Neural cell (in vitro differentiated cells): ENCODE measurements at regions not wholly inside any gene's neighbourhood (a gene's known extent, or its start where the extent isn't known, plus 50 kb on each side); places are given as distances from the start of the nearest gene placed in this dataset.

Experiments
- H2AFZ ChIP-seq: fragments of 200-600, 300-800 bp; sonication (generic), shearing (Covaris generic); 2 replicates; pipeline ENCODE4 v1.6.0; 2014; ENCODE audit warnings: low read depth, mild to moderate bottlenecking, antibody characterized with exemption, low read length, moderate library complexity
- H3F3A ChIP-seq: fragments of 200-600 bp; shearing (Covaris generic); 2 replicates; pipeline ENCODE4 v1.6.1; 2016; ENCODE audit warnings: mild to moderate bottlenecking, moderate library complexity, mixed read lengths, antibody characterized with exemption, low read length; ENCODE audit not compliant: insufficient read depth, poor library complexity, severe bottlenecking
- H3K27ac ChIP-seq: fragments of 200-600, 300-800 bp; sonication (generic), shearing (Covaris generic); 2 replicates; pipeline ENCODE4 v1.5.1; 2014; ENCODE audit warnings: mild to moderate bottlenecking, low read length, moderate library complexity
- H3K27me3 ChIP-seq: fragments of 300-800, 200-600 bp; sonication (generic), shearing (Covaris generic); 2 replicates; pipeline ENCODE4 v1.6.0; 2014; ENCODE audit warnings: mild to moderate bottlenecking, low read depth, low read length, moderate library complexity; ENCODE audit not compliant: insufficient read depth
- H3K36me3 ChIP-seq: fragments of 300-800, 200-600 bp; sonication (generic), shearing (Covaris generic); 2 replicates; pipeline ENCODE4 v1.5.1; 2014; ENCODE audit warnings: mild to moderate bottlenecking, antibody characterized with exemption, low read length, moderate library complexity; ENCODE audit not compliant: insufficient read depth
- H3K4me2 ChIP-seq: fragments of 300-800, 200-600 bp; sonication (generic), shearing (Covaris generic); 2 replicates; pipeline ENCODE4 v1.6.0; 2014; ENCODE audit warnings: mild to moderate bottlenecking, low read length
- H3K4me3 ChIP-seq: fragments of 300-800, 200-600 bp; sonication (generic), shearing (Covaris generic); 2 replicates; pipeline ENCODE4 v1.5.1; 2014; ENCODE audit warnings: mild to moderate bottlenecking, low read length, moderate library complexity
- H3K79me2 ChIP-seq: fragments of 200-600 bp; shearing (Covaris generic); replicated peaks from 2 replicates; pipeline ENCODE4 v1.6.0; 2014; ENCODE audit warnings: mild to moderate bottlenecking, low read length, moderate library complexity; ENCODE audit not compliant: insufficient read depth
- H3K9ac ChIP-seq: fragments of 300-800, 200-600 bp; sonication (generic), shearing (Covaris generic); 2 replicates; pipeline ENCODE4 v1.6.1; 2016; ENCODE audit warnings: mild to moderate bottlenecking, low read length, mixed read lengths
- H3K9me2 ChIP-seq: fragments of 200-600 bp; shearing (Covaris generic); 2 replicates; pipeline ENCODE4 v1.6.1; 2016; ENCODE audit warnings: mild to moderate bottlenecking, low read length, mixed read lengths; ENCODE audit not compliant: insufficient read depth
- H3K9me3 ChIP-seq: fragments of 200-600, 300-800 bp; sonication (generic), shearing (Covaris generic); 2 replicates; pipeline ENCODE4 v1.6.1; 2016; ENCODE audit warnings: mild to moderate bottlenecking, mixed run types, low read length, moderate library complexity, mixed read lengths
- H4K20me1 ChIP-seq: fragments of 200-600 bp; shearing (Covaris generic); 2 replicates; pipeline ENCODE4 v1.6.1; 2016; ENCODE audit warnings: mild to moderate bottlenecking, mixed run types; ENCODE audit not compliant: insufficient read depth
- EP300 ChIP-seq: fragments of 450-650 bp; conservative IDR thresholded peaks from 2 replicates; pipeline ENCODE4 v1.6.1; 2014; ENCODE audit warnings: antibody characterized with exemption, mild to moderate bottlenecking, moderate library complexity; ENCODE audit not compliant: poor library complexity, severe bottlenecking
- EZH2 ChIP-seq: fragments of 200-600, 300-800 bp; shearing (Covaris generic), sonication (generic); IDR thresholded peaks from 2 replicates; pipeline ENCODE4 v1.6.1; 2014; ENCODE audit warnings: antibody characterized with exemption, low read length, borderline replicate concordance, mild to moderate bottlenecking; ENCODE audit not compliant: insufficient read depth, poor library complexity, severe bottlenecking
- MXI1 ChIP-seq: fragments of 450-650 bp; conservative IDR thresholded peaks from 2 replicates; pipeline ENCODE4 v1.6.1; 2014; ENCODE audit warnings: antibody characterized with exemption, mild to moderate bottlenecking; ENCODE audit not compliant: poor library complexity, severe bottlenecking
- POLR2AphosphoS5 ChIP-seq: IDR thresholded peaks from 2 replicates; pipeline ENCODE4 v1.6.1; 2012
- RAD21 ChIP-seq: fragments of 450-650 bp; conservative IDR thresholded peaks from 2 replicates; pipeline ENCODE4 v1.6.1; 2014; ENCODE audit warnings: antibody characterized with exemption, mild to moderate bottlenecking, moderate library complexity
- SMC3 ChIP-seq: fragments of 450-650 bp; conservative IDR thresholded peaks from 2 replicates; pipeline ENCODE4 v1.6.1; 2014; ENCODE audit warnings: antibody characterized with exemption, mild to moderate bottlenecking, moderate library complexity; ENCODE audit not compliant: poor library complexity
- TAF1 ChIP-seq: IDR thresholded peaks from 2 replicates; pipeline ENCODE4 v1.6.1; 2012; ENCODE audit warnings: low read depth
- TF ChIP-seq, protein P1 (sequence below): IDR thresholded peaks from 2 replicates; pipeline ENCODE4 v1.6.1; 2012; ENCODE audit warnings: borderline replicate concordance

DNA sequence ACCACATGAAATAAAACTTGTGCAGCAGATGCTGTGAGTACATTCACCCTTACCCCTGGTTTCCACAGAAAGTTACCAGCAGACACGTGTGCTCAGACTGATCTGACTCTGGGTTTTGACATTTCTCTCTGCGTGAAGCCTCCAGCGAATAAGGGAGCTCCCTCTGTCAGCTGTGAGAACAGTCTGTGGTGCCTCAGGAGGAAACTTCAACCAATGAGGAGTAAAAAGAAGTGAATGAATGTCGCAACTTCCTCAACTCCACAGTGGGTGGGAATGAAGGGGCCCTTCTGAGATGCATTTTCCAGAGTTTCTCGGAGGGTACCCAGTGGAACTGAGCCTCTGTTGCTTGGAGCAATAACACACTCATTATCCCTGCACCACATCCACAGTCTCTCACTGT lies 743.4 kb downstream of the TNS3 start:
- no peaks in the 10 kb centered on the region for H3F3A ChIP-seq
- TF ChIP-seq EZH2 (no peak), RAD21 (no peak), MXI1 (no peak)
- TF ChIP-seq, protein P1, sequence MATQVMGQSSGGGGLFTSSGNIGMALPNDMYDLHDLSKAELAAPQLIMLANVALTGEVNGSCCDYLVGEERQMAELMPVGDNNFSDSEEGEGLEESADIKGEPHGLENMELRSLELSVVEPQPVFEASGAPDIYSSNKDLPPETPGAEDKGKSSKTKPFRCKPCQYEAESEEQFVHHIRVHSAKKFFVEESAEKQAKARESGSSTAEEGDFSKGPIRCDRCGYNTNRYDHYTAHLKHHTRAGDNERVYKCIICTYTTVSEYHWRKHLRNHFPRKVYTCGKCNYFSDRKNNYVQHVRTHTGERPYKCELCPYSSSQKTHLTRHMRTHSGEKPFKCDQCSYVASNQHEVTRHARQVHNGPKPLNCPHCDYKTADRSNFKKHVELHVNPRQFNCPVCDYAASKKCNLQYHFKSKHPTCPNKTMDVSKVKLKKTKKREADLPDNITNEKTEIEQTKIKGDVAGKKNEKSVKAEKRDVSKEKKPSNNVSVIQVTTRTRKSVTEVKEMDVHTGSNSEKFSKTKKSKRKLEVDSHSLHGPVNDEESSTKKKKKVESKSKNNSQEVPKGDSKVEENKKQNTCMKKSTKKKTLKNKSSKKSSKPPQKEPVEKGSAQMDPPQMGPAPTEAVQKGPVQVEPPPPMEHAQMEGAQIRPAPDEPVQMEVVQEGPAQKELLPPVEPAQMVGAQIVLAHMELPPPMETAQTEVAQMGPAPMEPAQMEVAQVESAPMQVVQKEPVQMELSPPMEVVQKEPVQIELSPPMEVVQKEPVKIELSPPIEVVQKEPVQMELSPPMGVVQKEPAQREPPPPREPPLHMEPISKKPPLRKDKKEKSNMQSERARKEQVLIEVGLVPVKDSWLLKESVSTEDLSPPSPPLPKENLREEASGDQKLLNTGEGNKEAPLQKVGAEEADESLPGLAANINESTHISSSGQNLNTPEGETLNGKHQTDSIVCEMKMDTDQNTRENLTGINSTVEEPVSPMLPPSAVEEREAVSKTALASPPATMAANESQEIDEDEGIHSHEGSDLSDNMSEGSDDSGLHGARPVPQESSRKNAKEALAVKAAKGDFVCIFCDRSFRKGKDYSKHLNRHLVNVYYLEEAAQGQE: no peak
- H3K27ac ChIP-seq: no peak overlapping the region
- H3K9me2 ChIP-seq: no peaks in the 10 kb centered on the region
- H3K36me3 ChIP-seq: no peaks in the 10 kb centered on the region
- no peak overlapping the region for H3K9ac ChIP-seq
- no peaks in the 10 kb centered on the region for H3K9me3 ChIP-seq
- no peak overlapping the region for H2AFZ ChIP-seq
- H3K79me2 ChIP-seq: no peaks in the 10 kb centered on the region
- no peaks in the 10 kb centered on the region for H4K20me1 ChIP-seq
- no peaks in the 10 kb centered on the region for H3K27me3 ChIP-seq
- H3K4me3 ChIP-seq: no peak overlapping the region
- H3K4me2 ChIP-seq: no peak overlapping the region

GRCh38 chr7:46835556-46835955 lies 746.4 kb downstream of the TNS3 start:
- Histone ChIP-seq H3K79me2 (no peaks in the 10 kb centered on the region), H3K36me3 (no peaks in the 10 kb centered on the region), H3K9me3 (no peaks in the 10 kb centered on the region), H3K27me3 (no peaks in the 10 kb centered on the region), H3K4me3 (no peak overlapping the region), H3K4me2 (no peak overlapping the region), H3F3A (no peaks in the 10 kb centered on the region), H2AFZ (no peak overlapping the region), H3K9me2 (no peaks in the 10 kb centered on the region), H3K27ac (no peak overlapping the region), H3K9ac (no peak overlapping the region), H4K20me1 (no peaks in the 10 kb centered on the region)
- TF ChIP-seq POLR2AphosphoS5 (no peak), EZH2 (no peak), SMC3 (no peak), EP300 (no peak), TAF1 (no peak), RAD21 (no peak), MXI1 (no peak)
- TF ChIP-seq, protein P1: no peak
